ENCODE measurements at regions not wholly inside any gene's neighbourhood (a gene's known extent, or its start where the extent isn't known, plus 50 kb on each side); places are given as distances from the start of the nearest gene placed in this dataset.

- TF ChIP-seq RBBP5 (conservative IDR thresholded peaks at IDR 0.05) (no peak), IRF3 (IDR thresholded peaks at IDR 0.05) (no peak)
Observed at GRCh38 chr5:51860532-51861018, 477.3 kb downstream of the ISL1 start (continued).

- WGBS (ENCODE audit: insufficient coverage, insufficient replicate concordance, low lambda C conversion rate, missing lambda C conversion rate) = 17% methylated on average over 2 of the region's 2 CpGs
- no peak overlapping the region for H3K4me2 ChIP-seq (ENCODE audit: control insufficient read depth, insufficient read depth)
- DNase-seq (ENCODE audit: low read depth, low spot score) = no peak
- CTCF ChIA-PET = no interaction called here
- no peaks in the 10 kb centered on the region for H3K27me3 ChIP-seq (replicated peaks in 1 of 2; ENCODE audit: control insufficient read depth in 2 of 2, insufficient read depth in 2 of 2, low read length in 1 of 2)
- no peaks in the 10 kb centered on the region for H3K9me3 ChIP-seq (replicated peaks; ENCODE audit: control insufficient read depth, insufficient read depth, low read length)
- no peak overlapping the region for H2AFZ ChIP-seq (ENCODE audit: control insufficient read depth, low read depth, low read length)
- H3K4me3 ChIP-seq = no peak overlapping the region
- H3K36me3 ChIP-seq (ENCODE audit: control insufficient read depth in 2 of 2, insufficient read depth in 2 of 2, low read length in 1 of 2) = no peaks in the 10 kb centered on the region
- POLR2A ChIA-PET = no interaction called here
- H3K9ac ChIP-seq (ENCODE audit: control insufficient read depth, insufficient read depth, low read length) = no peak overlapping the region
- intact Hi-C loops (cut with micrococcal nuclease; ENCODE audit: unreplicated experiment) = no loop called here
- no peak for ATAC-seq
- no peak for FAIRE-seq
- H3K79me2 ChIP-seq (ENCODE audit: control insufficient read depth, insufficient read depth, low read length) = no peaks in the 10 kb centered on the region
- SMC1A ChIA-PET (ENCODE audit: uncharacterized antibody, unreplicated experiment) = interaction anchor here (0.9 to 1.2 kb wide), 3 partner anchors 9 to 27 kb away, joined by 3 read pairs; no protein-coding TSS in a partner anchor
- RAD21 ChIA-PET (ENCODE audit: unreplicated experiment) = no interaction called here
- BruUV-seq (replicated peaks) = no TSS peak
- no peaks in the 10 kb centered on the region for H4K20me1 ChIP-seq (ENCODE audit: control insufficient read depth, insufficient read depth)
- no peak overlapping the region for H3K27ac ChIP-seq (ENCODE audit: control insufficient read depth, insufficient read depth)
- in situ Hi-C loops (cut with MboI) = no loop called here
- no peaks in the 10 kb centered on the region for H3K4me1 ChIP-seq (ENCODE audit: control insufficient read depth, insufficient read depth, low read length)
- TF ChIP-seq HSF1 (IDR thresholded peaks at IDR 0.05; ENCODE audit: low read depth, low read length) (no peak), ZNF687 (IDR thresholded peaks at IDR 0.05) (no peak), LARP7 (IDR thresholded peaks at IDR 0.05) (no peak), YBX1 (IDR thresholded peaks at IDR 0.05) (no peak), EGR1 (IDR thresholded peaks at IDR 0.05; ENCODE audit: borderline replicate concordance in 1 of 2, low read depth in 2 of 2, low read length in 2 of 2) (no peak), PBX3 (IDR thresholded peaks at IDR 0.05; ENCODE audit: insufficient replicate concordance, low read depth, low read length) (no peak), CREB1 (IDR thresholded peaks at IDR 0.05; ENCODE audit: low read depth) (no peak), TBL1XR1 (IDR thresholded peaks at IDR 0.05; ENCODE audit: low read depth, low read length) (no peak), BACH1 (IDR thresholded peaks at IDR 0.05; ENCODE audit: borderline replicate concordance) (no peak), FOS (IDR thresholded peaks at IDR 0.05; ENCODE audit: borderline replicate concordance, extremely low read depth, insufficient read length) (no peak), USF2 (IDR thresholded peaks at IDR 0.05; ENCODE audit: borderline replicate concordance, low read depth, low read length) (no peak)
Observed at GRCh38 chr5:51872144-51872543, 488.9 kb downstream of the ISL1 start.

Measured in GM12878 (cell line).